Stimulated activated CD4-positive, alpha-beta T cell treated with anti-CD3 and anti-CD28 coated beads, Interleukin-1b, Interleukin-23, amount 100 ng/mL, for 4 hours (primary cell): ENCODE measurements at regions not wholly inside any gene's neighbourhood (a gene's known extent, or its start where the extent isn't known, plus 50 kb on each side); places are given as distances from the start of the nearest gene placed in this dataset.

ENCODE experiments used
- DNase-seq, 2 donors: peaks; one replicate each; pipeline ENCODE4 v3.0.0-alpha.2; 2020; ENCODE audit warnings: low read depth in 2 of 2

- DNase-seq: no peak
These were observed 194.3 kb downstream of the NR2F2 start for GRCh38 chr15:96524676-96525417.

- DNase-seq: no peak
These were observed 204.6 kb downstream of the NR2F2 start for GRCh38 chr15:96535148-96535547.

GRCh38 chr15:96538491-96538890, 208.0 kb downstream of the NR2F2 start:
- DNase-seq: no peak

- DNase-seq: no peak
These were observed 209.8 kb downstream of the NR2F2 start for GRCh38 chr15:96540283-96540682.

GRCh38 chr15:96542130-96542770, 211.8 kb downstream of the NR2F2 start:
- no peak for DNase-seq

- no peak for DNase-seq
These were observed 213.8 kb downstream of the NR2F2 start for GRCh38 chr15:96544162-96544756.

- no peak for DNase-seq
These were observed 218.6 kb downstream of the NR2F2 start for GRCh38 chr15:96549136-96549535.

- no peak for DNase-seq
These were observed 220.7 kb downstream of the NR2F2 start for GRCh38 chr15:96551196-96551595.

GRCh38 chr15:96551722-96552121, 221.2 kb downstream of the NR2F2 start:
- no peak for DNase-seq

- DNase-seq: no peak
These were observed 222.5 kb downstream of the NR2F2 start for GRCh38 chr15:96553006-96553405.

- no peak for DNase-seq
These were observed 223.0 kb downstream of the NR2F2 start for GRCh38 chr15:96553451-96553850.

- no peak for DNase-seq
These were observed 223.4 kb downstream of the NR2F2 start for GRCh38 chr15:96553931-96554330.

GRCh38 chr15:96554541-96554940, 224.0 kb downstream of the NR2F2 start:
- DNase-seq: no peak

GRCh38 chr15:96559087-96559486, 228.6 kb downstream of the NR2F2 start:
- DNase-seq: no peak

- no peak for DNase-seq
These were observed 229.1 kb downstream of the NR2F2 start for GRCh38 chr15:96559631-96560030.

- no peak for DNase-seq
These were observed 229.9 kb downstream of the NR2F2 start for GRCh38 chr15:96560246-96560895.

- no peak for DNase-seq
These were observed 231.1 kb downstream of the NR2F2 start for GRCh38 chr15:96561593-96561992.

GRCh38 chr15:96564546-96564945, 234.0 kb downstream of the NR2F2 start:
- no peak for DNase-seq

GRCh38 chr15:96565266-96565665, 234.8 kb downstream of the NR2F2 start:
- no peak for DNase-seq

GRCh38 chr15:96574782-96575181, 244.3 kb downstream of the NR2F2 start:
- DNase-seq: no peak

GRCh38 chr15:96576596-96576995, 246.1 kb downstream of the NR2F2 start:
- DNase-seq: no peak

- no peak for DNase-seq
These were observed 247.9 kb downstream of the NR2F2 start for GRCh38 chr15:96578393-96578792.

GRCh38 chr15:96581371-96581770, 250.9 kb downstream of the NR2F2 start:
- DNase-seq: no peak
